SJSA1 (cell line): ENCODE measurements at regions not wholly inside any gene's neighbourhood (a gene's known extent, or its start where the extent isn't known, plus 50 kb on each side); places are given as distances from the start of the nearest gene placed in this dataset.
A peak's percentile ranks its signal among the peaks of the same experiment; 100 is the strongest.
"Not testable (repeated sequence)": the region's sequence is repeated elsewhere in the genome, so short reads cannot be mapped to it uniquely, and the experiment has no call there.

Source experiments
- DNase-seq, 2 experiments: peaks; one replicate each; pipeline ENCODE4 v3.0.0-alpha.2; 2015 to 2020; ENCODE audit warnings: low spot score in 2 of 2, low read depth in 1 of 2
- H3K27ac ChIP-seq: fragments of 250-450 bp; sonication (Bioruptor Pico); 2 replicates; pipeline ENCODE4 v1.5.1; 2020; ENCODE audit warnings: mild to moderate bottlenecking, moderate library complexity
- H3K27me3 ChIP-seq: fragments of 250-450 bp; sonication (Bioruptor Pico); replicated peaks from 2 replicates; pipeline ENCODE4 v1.5.1; 2020; ENCODE audit warnings: mild to moderate bottlenecking, moderate library complexity
- H3K36me3 ChIP-seq: fragments of 250-450 bp; sonication (Bioruptor Pico); 2 replicates; pipeline ENCODE4 v1.5.1; 2020; ENCODE audit warnings: mild to moderate bottlenecking
- H3K4me1 ChIP-seq: fragments of 250-450 bp; sonication (Bioruptor Pico); replicated peaks from 2 replicates; pipeline ENCODE4 v1.6.1; 2021; ENCODE audit warnings: mild to moderate bottlenecking
- H3K4me3 ChIP-seq: fragments of 250-450 bp; sonication (Bioruptor Pico); 2 replicates; pipeline ENCODE4 v1.5.1; 2020; ENCODE audit warnings: mild to moderate bottlenecking
- H3K9me3 ChIP-seq: fragments of 250-450 bp; sonication (Bioruptor Pico); replicated peaks from 2 replicates; pipeline ENCODE4 v1.5.1; 2020; ENCODE audit warnings: mild to moderate bottlenecking

GRCh38 chr5:18772475-18772874, 1138.2 kb downstream of the TAF11L14 start:
- no peaks in the 10 kb centered on the region for H3K27me3 ChIP-seq
- H3K4me3 ChIP-seq = no peak overlapping the region
- peak in 1 of 2 experiments; percentile 7 for DNase-seq
- no peaks in the 10 kb centered on the region for H3K9me3 ChIP-seq
- H3K4me1 ChIP-seq = no peaks in the 10 kb centered on the region
- H3K27ac ChIP-seq = no peak overlapping the region
- no peaks in the 10 kb centered on the region for H3K36me3 ChIP-seq

- H3K27ac ChIP-seq = no peak overlapping the region
- no peak for DNase-seq
- H3K9me3 ChIP-seq = no peaks in the 10 kb centered on the region
- H3K4me3 ChIP-seq = no peak overlapping the region
- no peaks in the 10 kb centered on the region for H3K36me3 ChIP-seq
- H3K4me1 ChIP-seq = no peaks in the 10 kb centered on the region
- H3K27me3 ChIP-seq = no peaks in the 10 kb centered on the region
These were observed 1144.0 kb downstream of the TAF11L14 start for GRCh38 chr5:18778225-18778624.

- DNase-seq = no peak
- Histone ChIP-seq H3K27me3 (no peaks in the 10 kb centered on the region), H3K4me1 (no peaks in the 10 kb centered on the region; the same call in 1 of the 2 replicates), H3K4me3 (no peak overlapping the region), H3K27ac (no peak overlapping the region), H3K36me3 (no peaks in the 10 kb centered on the region), H3K9me3 (0 out of 2 replicates have a peak, but pooled peaks cover 3% of the 10 kb centered on the region)
These were observed 1155.1 kb downstream of the TAF11L14 start for GRCh38 chr5:18789218-18789998.

DNA sequence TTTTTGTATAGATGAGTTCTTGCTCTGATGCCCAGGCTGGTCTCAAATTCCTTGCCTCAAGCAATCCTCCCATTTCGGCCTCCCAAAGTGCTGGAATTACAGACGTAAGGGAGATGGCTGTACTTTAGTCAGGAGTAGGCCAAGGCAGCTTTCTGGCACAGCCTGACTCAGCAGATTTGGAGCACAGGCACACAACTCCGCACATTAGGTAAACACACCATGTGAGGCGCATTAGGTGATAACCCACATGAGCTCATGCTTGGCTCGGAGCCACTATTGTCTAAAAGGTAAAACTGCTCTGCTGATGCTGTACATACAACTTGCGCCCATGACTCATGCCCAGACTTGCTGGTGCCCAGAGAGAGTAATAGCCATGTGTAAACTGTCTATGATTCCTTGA, 1157.9 kb downstream of the TAF11L14 start:
- 0 out of 2 replicates have a peak, but pooled peaks cover 3% of the 10 kb centered on the region for H3K9me3 ChIP-seq

DNA sequence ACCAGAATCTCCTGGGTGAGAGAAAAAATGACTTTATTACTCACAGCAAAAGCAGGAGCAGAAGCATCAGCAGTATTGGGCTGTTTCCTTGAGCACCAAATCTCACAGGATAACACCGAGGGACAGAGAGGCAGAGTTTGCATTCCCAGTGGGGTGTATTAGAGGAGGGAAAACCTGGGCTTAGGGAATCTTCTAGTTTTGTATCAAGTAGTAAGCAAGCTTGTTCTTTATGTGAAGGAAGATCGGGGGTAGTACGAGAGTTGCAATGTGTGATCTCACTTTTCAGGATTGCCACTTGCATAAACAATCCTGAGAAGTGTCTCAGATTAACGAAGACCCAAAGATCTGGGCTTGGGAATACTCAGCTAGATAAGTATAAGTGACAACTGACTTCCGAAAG, 1163.0 kb downstream of the TAF11L14 start:
- Histone ChIP-seq H3K36me3 (no peaks in the 10 kb centered on the region), H3K9me3 (no peaks in the 10 kb centered on the region), H3K27me3 (no peaks in the 10 kb centered on the region), H3K27ac (no peak overlapping the region), H3K4me1 (peaks cover 3% of the 10 kb centered on the region), H3K4me3 (no peak overlapping the region)
- DNase-seq = peak in 1 of 2 experiments; percentile 21

More for the DNA sequence above, 1157.9 kb downstream of the TAF11L14 start:
- Histone ChIP-seq H3K4me3 (no peak overlapping the region), H3K27ac (no peak overlapping the region), H3K36me3 (no peaks in the 10 kb centered on the region), H3K27me3 (no peaks in the 10 kb centered on the region), H3K4me1 (peaks cover 1% of the 10 kb centered on the region)
- peak; percentile 65 to 83 for DNase-seq

DNA sequence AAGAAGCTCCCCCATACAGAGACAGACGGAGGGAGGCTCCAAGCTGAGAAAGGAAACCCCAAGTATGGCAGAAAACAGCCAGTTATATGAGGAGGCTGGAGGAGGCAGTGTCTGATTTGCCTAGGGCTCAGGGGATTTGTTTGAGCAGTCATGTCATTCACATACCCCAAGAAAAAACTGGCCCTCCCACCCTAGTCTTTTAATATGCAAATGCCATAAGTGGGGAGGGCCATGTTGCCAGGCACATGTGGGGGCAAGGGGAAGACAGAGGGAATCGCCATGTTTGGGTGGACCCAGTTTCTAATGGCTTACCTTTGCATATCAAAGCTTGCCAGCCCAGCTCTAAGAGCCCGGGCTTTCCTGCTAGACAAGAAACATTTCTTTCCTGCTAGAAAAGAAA, 1163.8 kb downstream of the TAF11L14 start:
- Histone ChIP-seq H3K4me1 (peaks cover 3% of the 10 kb centered on the region), H3K27ac (no peak overlapping the region), H3K9me3 (no peaks in the 10 kb centered on the region), H3K4me3 (no peak overlapping the region), H3K36me3 (no peaks in the 10 kb centered on the region), H3K27me3 (no peaks in the 10 kb centered on the region)
- no peak for DNase-seq

GRCh38 chr5:18799482-18800128, 1165.3 kb downstream of the TAF11L14 start:
- Histone ChIP-seq H3K27me3 (no peaks in the 10 kb centered on the region), H3K4me1 (peaks cover 3% of the 10 kb centered on the region), H3K36me3 (no peaks in the 10 kb centered on the region), H3K27ac (no peak overlapping the region), H3K4me3 (no peak overlapping the region), H3K9me3 (no peaks in the 10 kb centered on the region)
- no peak for DNase-seq

GRCh38 chr5:18800293-18801025, 1166.2 kb downstream of the TAF11L14 start:
- no peak overlapping the region for H3K27ac ChIP-seq
- no peak for DNase-seq
- no peaks in the 10 kb centered on the region; the same call in 1 of the 2 replicates for H3K9me3 ChIP-seq
- no peaks in the 10 kb centered on the region for H3K27me3 ChIP-seq
- no peaks in the 10 kb centered on the region for H3K36me3 ChIP-seq
- H3K4me3 ChIP-seq = no peak overlapping the region
- peaks cover 3% of the 10 kb centered on the region for H3K4me1 ChIP-seq

GRCh38 chr5:18801413-18801812, 1167.2 kb downstream of the TAF11L14 start:
- not testable (repeated sequence) for H3K4me3 ChIP-seq

DNA sequence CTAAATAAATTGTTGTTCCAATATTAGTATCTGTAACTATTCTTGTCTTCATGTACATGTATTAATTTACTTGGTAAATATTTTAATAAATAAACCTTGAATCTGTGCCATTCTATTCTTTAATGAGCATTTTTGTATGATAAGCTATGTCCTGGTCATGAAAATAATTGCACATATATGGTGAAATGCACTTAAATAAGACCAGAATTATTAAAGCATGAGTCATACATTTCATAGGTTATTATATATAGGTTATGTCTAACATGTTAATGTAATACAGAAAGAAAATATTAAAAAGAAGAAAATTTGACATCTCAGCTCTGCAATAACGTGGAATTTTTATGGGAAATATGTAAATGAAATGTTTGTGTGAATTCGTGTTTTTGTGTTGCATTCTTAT, 1168.1 kb downstream of the TAF11L14 start:
- no peak for DNase-seq
- Histone ChIP-seq H3K9me3 (no peaks in the 10 kb centered on the region; the same call in 1 of the 2 replicates), H3K27ac (no peak overlapping the region), H3K36me3 (no peaks in the 10 kb centered on the region), H3K27me3 (no peaks in the 10 kb centered on the region), H3K4me3 (no peak overlapping the region), H3K4me1 (peaks cover under 1% of the 10 kb centered on the region)

More at GRCh38 chr5:18801413-18801812, 1167.2 kb downstream of the TAF11L14 start:
- H3K9me3 ChIP-seq, H3K27me3 ChIP-seq, H3K27ac ChIP-seq, H3K36me3 ChIP-seq, H3K4me1 ChIP-seq, DNase-seq: not testable (repeated sequence)

DNA sequence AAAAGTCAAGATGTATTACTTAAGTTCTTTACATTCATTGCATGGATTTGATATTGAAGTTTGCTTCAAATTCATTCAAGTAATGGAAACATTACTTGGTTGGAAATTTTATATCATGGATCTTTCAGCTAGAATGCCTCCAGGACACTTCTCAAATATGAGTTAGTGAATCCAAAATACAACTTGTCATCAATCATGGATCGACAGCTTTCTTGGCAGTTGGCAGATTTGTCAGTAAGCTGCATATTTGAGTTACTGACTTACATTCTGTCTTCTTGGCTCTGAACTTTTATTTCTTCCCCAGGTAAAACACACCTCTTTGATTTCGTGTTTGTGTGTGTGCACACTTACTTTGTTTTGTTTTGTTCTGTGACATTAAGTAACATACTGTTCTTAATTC, 1171.1 kb downstream of the TAF11L14 start:
- Histone ChIP-seq H3K4me1 (peaks cover 3% of the 10 kb centered on the region; the same call in 1 of the 2 replicates), H3K27ac (no peak overlapping the region), H3K27me3 (no peaks in the 10 kb centered on the region), H3K36me3 (no peaks in the 10 kb centered on the region), H3K9me3 (no peaks in the 10 kb centered on the region; the same call in 1 of the 2 replicates), H3K4me3 (no peak overlapping the region)
- no peak for DNase-seq

GRCh38 chr5:18807256-18808149, 1173.2 kb downstream of the TAF11L14 start:
- H3K4me1 ChIP-seq = peaks cover 3% of the 10 kb centered on the region; the same call in 1 of the 2 replicates
- H3K36me3 ChIP-seq = no peaks in the 10 kb centered on the region
- no peak overlapping the region for H3K27ac ChIP-seq
- DNase-seq = peak in 1 of 2 experiments; percentile 16
- no peaks in the 10 kb centered on the region for H3K27me3 ChIP-seq
- H3K4me3 ChIP-seq = no peak overlapping the region
- no peaks in the 10 kb centered on the region; the same call in 1 of the 2 replicates for H3K9me3 ChIP-seq

DNA sequence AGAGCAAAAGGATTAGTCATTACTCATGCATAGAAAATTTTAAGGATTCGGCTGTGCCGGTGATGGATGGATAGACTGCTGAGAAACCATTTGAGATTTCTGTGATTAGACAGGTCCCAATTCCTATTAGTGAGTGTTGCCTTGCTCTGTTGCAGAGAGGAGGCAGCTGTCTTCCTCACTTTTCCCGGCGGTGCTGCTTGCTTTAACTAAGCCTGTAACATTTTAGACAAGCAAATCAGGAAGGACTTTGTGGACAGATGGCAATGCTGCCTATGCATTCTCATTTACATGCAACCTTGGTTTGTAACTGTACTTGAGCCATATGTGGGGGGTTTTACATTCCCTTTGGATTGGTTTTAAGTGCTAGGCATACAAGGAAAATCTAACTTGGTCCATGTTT, 1176.3 kb downstream of the CDH18 start:
- Histone ChIP-seq H3K27ac (no peak overlapping the region), H3K27me3 (no peaks in the 10 kb centered on the region), H3K9me3 (no peaks in the 10 kb centered on the region), H3K36me3 (no peaks in the 10 kb centered on the region), H3K4me3 (no peak overlapping the region), H3K4me1 (peaks cover 3% of the 10 kb centered on the region; the same call in 1 of the 2 replicates)
- DNase-seq = no peak
